ENCODE measurements at regions not wholly inside any gene's neighbourhood (a gene's known extent, or its start where the extent isn't known, plus 50 kb on each side); places are given as distances from the start of the nearest gene placed in this dataset.

DNA sequence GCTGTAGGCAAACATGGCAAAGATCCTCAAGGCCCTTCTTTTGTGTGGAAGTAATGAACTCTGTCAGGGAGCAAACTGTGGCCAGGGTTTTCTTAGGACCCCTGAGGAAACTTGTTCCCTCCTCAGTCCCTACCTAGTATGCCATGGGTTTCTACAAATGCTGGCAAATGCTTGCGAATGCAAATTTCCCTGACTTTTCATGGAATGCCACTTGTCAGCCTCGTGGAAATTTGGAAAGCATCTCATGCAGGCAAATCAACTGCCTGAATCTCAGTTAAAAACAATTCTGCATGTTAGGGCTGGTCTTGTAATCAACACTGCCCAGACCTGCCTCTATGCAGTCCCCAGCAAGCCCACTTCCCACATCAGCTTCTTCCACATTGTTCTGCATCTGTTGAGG, 334.9 kb upstream of the AJAP1 start:
- H3K4me3 ChIP-seq (ENCODE audit: low read length), result no peak overlapping the region
- Mint-ChIP-seq H3K4me1 (no peaks in the 10 kb centered on the region), H3K27me3 (peaks cover 5 to 11% of the 10 kb centered on the region in 2 donors), H3K27ac (no peak overlapping the region), H3K9me3 (peaks cover 3 to 9% (median 6%) of the 10 kb centered on the region in 5 donors), H3K4me3 (no peak overlapping the region), H3K36me3 (no peaks in the 10 kb centered on the region)
- CTCF ChIA-PET, result no interaction called here
- DNase-seq, result no peak
- no peaks in the 10 kb centered on the region for H3K36me3 ChIP-seq (ENCODE audit: insufficient read depth, low read length)
- POLR2A ChIA-PET, result no interaction called here
- H3K9me3 ChIP-seq (ENCODE audit: low read length), result no peaks in the 10 kb centered on the region
- H3K27ac ChIP-seq (ENCODE audit: low read depth, low read length), result no peak overlapping the region
- no peaks in the 10 kb centered on the region for H3K27me3 ChIP-seq (ENCODE audit: insufficient read depth, low read length, poor library complexity, severe bottlenecking)
- no peaks in the 10 kb centered on the region for H3K4me1 ChIP-seq (ENCODE audit: insufficient read depth, low read length)

DNA sequence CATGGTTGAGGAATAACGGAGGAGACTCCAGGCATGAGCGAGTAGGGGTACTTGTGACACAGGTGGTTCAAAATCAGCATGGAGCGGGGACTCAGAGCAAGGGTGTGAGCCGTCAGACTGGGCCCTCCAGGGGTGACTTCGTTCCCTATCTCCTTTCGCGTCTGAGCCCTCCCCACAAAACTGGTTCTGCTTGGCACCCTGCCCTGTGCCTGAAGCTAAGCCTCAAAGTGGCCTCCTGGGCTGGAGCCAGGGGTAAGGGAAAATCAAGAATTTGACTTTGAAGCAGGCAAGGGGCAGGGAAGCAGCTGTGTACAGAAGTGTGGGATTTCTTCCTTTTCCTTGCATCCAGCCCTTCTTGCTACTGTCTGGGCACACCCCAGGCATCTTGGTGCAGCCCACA, 331.5 kb upstream of the AJAP1 start:
- H3K27ac Mint-ChIP-seq, result no peak overlapping the region
- H3K27ac ChIP-seq (ENCODE audit: low read depth, low read length), result no peak overlapping the region
- H3K36me3 ChIP-seq (ENCODE audit: insufficient read depth, low read length), result no peaks in the 10 kb centered on the region
- no peaks in the 10 kb centered on the region for H3K9me3 ChIP-seq (ENCODE audit: low read length)
- H3K4me3 ChIP-seq (ENCODE audit: low read length), result no peak overlapping the region
- H3K4me1 Mint-ChIP-seq, result no peaks in the 10 kb centered on the region
- no peak for DNase-seq
- CTCF ChIA-PET, result no interaction called here
- H3K4me3 Mint-ChIP-seq, result no peak overlapping the region
- peaks cover 0 to 5% (median 1%) of the 10 kb centered on the region in 5 donors for H3K9me3 Mint-ChIP-seq
- no peaks in the 10 kb centered on the region for H3K4me1 ChIP-seq (ENCODE audit: insufficient read depth, low read length)
- no peaks in the 10 kb centered on the region for H3K27me3 ChIP-seq (ENCODE audit: insufficient read depth, low read length, poor library complexity, severe bottlenecking)
- peaks cover 3 to 14% of the 10 kb centered on the region in 2 donors for H3K27me3 Mint-ChIP-seq
- POLR2A ChIA-PET, result no interaction called here
- H3K36me3 Mint-ChIP-seq, result no peaks in the 10 kb centered on the region

DNA sequence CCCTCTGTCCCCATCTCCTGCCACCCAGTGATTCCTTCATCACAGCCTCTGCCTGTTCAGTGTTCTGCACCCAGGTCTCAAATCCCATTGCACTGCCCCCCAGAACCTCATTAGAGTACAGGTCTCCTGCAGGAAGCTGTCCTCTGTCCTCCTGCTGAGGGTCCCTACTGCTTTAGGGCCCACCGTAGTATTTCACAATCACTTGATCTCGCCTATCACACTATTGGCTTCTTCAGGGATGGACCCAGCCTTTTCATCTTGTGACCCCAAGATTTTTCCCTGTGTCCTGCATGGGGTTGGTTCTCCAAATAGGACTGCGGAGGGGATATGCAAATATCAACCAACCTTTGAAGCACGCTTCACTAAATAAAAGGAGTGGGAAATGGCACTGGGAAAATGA, 331.1 kb upstream of the AJAP1 start:
- Mint-ChIP-seq H3K27ac (no peak overlapping the region), H3K4me1 (no peaks in the 10 kb centered on the region), H3K27me3 (peaks cover 3 to 14% of the 10 kb centered on the region in 2 donors), H3K4me3 (no peak overlapping the region), H3K36me3 (no peaks in the 10 kb centered on the region), H3K9me3 (peaks cover 0 to 5% (median 1%) of the 10 kb centered on the region in 5 donors)
- H3K27me3 ChIP-seq (ENCODE audit: insufficient read depth, low read length, poor library complexity, severe bottlenecking), result no peaks in the 10 kb centered on the region
- no peak overlapping the region for H3K4me3 ChIP-seq (ENCODE audit: low read length)
- DNase-seq, result no peak
- POLR2A ChIA-PET, result no interaction called here
- CTCF ChIA-PET, result no interaction called here
- H3K36me3 ChIP-seq (ENCODE audit: insufficient read depth, low read length), result no peaks in the 10 kb centered on the region
- no peaks in the 10 kb centered on the region for H3K9me3 ChIP-seq (ENCODE audit: low read length)
- H3K4me1 ChIP-seq (ENCODE audit: insufficient read depth, low read length), result no peaks in the 10 kb centered on the region
- H3K27ac ChIP-seq (ENCODE audit: low read depth, low read length), result no peak overlapping the region

DNA sequence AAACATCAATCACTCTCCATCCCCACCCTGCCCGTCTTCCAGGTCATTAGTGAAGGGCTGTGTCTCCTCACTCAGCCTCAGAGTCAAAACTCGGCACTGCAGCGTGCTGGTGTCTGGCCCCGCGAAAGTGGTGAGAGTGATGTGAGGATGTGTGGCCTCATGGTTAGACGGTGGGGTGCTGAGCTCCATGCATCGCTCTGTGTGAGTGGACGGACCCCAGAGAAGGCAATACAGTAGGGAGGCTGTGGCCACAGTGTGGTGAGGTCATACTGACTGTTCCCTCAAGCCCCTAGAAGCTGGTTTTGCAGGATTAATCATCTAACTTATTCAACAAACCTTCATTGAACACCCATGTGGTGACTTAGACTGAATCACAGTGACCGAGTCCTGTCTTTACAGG, 329.9 kb upstream of the AJAP1 start:
- no peak overlapping the region for H3K4me3 ChIP-seq (ENCODE audit: low read length)
- no peaks in the 10 kb centered on the region for H3K36me3 Mint-ChIP-seq

DNA sequence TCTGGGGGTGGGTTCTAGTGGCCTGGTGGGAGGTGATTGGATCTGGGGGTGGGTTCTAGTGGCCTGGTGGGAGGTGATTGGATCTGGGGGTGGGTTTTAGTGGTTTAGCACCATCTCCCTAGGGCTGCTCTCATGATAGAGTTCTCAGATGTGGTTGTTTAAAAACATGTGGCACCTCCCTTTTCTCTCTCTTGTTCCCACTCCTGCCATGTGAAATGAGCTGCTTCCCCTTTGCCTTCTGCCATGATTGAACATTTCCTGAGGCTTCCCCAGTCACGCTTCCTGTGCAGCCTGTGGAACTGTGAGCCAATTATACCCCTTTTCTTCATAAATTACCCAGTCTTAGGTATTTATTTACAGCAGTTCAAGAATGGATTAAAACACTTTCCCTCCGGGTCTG, 327.3 kb upstream of the AJAP1 start:
- POLR2A ChIA-PET, result no interaction called here
- Histone ChIP-seq H3K9me3 (ENCODE audit: low read length) (no peaks in the 10 kb centered on the region), H3K36me3 (ENCODE audit: insufficient read depth, low read length) (no peaks in the 10 kb centered on the region), H3K27me3 (ENCODE audit: insufficient read depth, low read length, poor library complexity, severe bottlenecking) (no peaks in the 10 kb centered on the region), H3K4me3 (ENCODE audit: low read length) (no peak overlapping the region), H3K4me1 (ENCODE audit: insufficient read depth, low read length) (no peaks in the 10 kb centered on the region), H3K27ac (ENCODE audit: low read depth, low read length) (no peak overlapping the region)
- no peak overlapping the region for H3K4me3 Mint-ChIP-seq
- DNase-seq, result no peak
- no peak overlapping the region for H3K27ac Mint-ChIP-seq
- no peaks in the 10 kb centered on the region for H3K36me3 Mint-ChIP-seq
- no peaks in the 10 kb centered on the region for H3K4me1 Mint-ChIP-seq
- peaks cover 7 to 23% of the 10 kb centered on the region in 2 donors for H3K27me3 Mint-ChIP-seq
- CTCF ChIA-PET, result no interaction called here
- peaks cover 0 to 4% (median 0%) of the 10 kb centered on the region in 5 donors for H3K9me3 Mint-ChIP-seq

More for the DNA sequence above, 329.9 kb upstream of the AJAP1 start:
- H3K4me1 Mint-ChIP-seq, result no peaks in the 10 kb centered on the region
- peaks cover 0 to 5% (median 2%) of the 10 kb centered on the region in 5 donors for H3K9me3 Mint-ChIP-seq
- Histone ChIP-seq H3K36me3 (ENCODE audit: insufficient read depth, low read length) (no peaks in the 10 kb centered on the region), H3K9me3 (ENCODE audit: low read length) (no peaks in the 10 kb centered on the region), H3K4me1 (ENCODE audit: insufficient read depth, low read length) (no peaks in the 10 kb centered on the region), H3K27ac (ENCODE audit: low read depth, low read length) (no peak overlapping the region), H3K27me3 (ENCODE audit: insufficient read depth, low read length, poor library complexity, severe bottlenecking) (no peaks in the 10 kb centered on the region)
- H3K27ac Mint-ChIP-seq, result no peak overlapping the region
- DNase-seq, result no peak
- peaks cover 2 to 17% of the 10 kb centered on the region in 2 donors for H3K27me3 Mint-ChIP-seq
- H3K4me3 Mint-ChIP-seq, result no peak overlapping the region
- CTCF ChIA-PET, result no interaction called here
- POLR2A ChIA-PET, result no interaction called here

DNA sequence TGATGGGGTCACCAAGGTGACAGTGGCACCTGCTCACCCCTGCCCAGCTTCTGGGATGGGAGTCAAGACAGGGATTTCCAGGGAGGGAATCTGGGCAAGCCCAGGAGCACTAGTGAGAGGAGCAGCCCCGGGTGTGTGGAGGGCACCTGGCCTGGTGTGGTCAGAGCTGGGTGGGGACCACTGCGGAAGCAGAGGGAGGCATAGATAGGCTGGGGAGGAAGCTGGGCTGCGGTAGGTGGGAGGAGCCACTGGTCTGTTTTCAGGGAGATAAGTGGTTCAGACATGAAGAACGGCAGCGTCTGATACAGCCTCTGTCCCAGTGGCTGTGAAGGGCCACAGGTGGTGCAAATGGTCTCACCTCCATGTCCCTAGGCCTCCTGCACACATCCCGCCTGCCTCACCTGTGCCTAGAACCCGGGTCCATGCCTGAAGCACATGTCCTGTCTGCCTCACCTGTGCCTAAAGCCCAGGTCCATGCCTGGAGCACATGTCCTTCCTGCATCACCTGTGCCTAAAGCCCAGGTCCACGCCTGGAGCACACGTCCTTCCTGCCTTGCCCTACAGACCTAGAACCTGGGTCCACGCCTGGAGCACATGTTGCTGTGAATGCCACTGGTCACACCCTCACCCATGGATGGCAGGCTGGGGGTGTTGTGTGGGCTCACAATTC, 325.9 kb upstream of the AJAP1 start:
- Mint-ChIP-seq H3K4me3 (no peak overlapping the region), H3K36me3 (no peaks in the 10 kb centered on the region), H3K27ac (no peak overlapping the region), H3K9me3 (peaks cover under 1 to 4% (median 2%) of the 10 kb centered on the region in 5 donors), H3K4me1 (no peaks in the 10 kb centered on the region), H3K27me3 (peaks cover 7 to 20% of the 10 kb centered on the region in 2 donors)
- Histone ChIP-seq H3K27ac (ENCODE audit: low read depth, low read length) (no peak overlapping the region), H3K4me1 (ENCODE audit: insufficient read depth, low read length) (no peaks in the 10 kb centered on the region), H3K27me3 (ENCODE audit: insufficient read depth, low read length, poor library complexity, severe bottlenecking) (no peaks in the 10 kb centered on the region), H3K9me3 (ENCODE audit: low read length) (no peaks in the 10 kb centered on the region), H3K4me3 (ENCODE audit: low read length) (no peak overlapping the region), H3K36me3 (ENCODE audit: insufficient read depth, low read length) (no peaks in the 10 kb centered on the region)
- CTCF ChIA-PET, result no interaction called here
- POLR2A ChIA-PET, result no interaction called here
- DNase-seq, result no peak

DNA sequence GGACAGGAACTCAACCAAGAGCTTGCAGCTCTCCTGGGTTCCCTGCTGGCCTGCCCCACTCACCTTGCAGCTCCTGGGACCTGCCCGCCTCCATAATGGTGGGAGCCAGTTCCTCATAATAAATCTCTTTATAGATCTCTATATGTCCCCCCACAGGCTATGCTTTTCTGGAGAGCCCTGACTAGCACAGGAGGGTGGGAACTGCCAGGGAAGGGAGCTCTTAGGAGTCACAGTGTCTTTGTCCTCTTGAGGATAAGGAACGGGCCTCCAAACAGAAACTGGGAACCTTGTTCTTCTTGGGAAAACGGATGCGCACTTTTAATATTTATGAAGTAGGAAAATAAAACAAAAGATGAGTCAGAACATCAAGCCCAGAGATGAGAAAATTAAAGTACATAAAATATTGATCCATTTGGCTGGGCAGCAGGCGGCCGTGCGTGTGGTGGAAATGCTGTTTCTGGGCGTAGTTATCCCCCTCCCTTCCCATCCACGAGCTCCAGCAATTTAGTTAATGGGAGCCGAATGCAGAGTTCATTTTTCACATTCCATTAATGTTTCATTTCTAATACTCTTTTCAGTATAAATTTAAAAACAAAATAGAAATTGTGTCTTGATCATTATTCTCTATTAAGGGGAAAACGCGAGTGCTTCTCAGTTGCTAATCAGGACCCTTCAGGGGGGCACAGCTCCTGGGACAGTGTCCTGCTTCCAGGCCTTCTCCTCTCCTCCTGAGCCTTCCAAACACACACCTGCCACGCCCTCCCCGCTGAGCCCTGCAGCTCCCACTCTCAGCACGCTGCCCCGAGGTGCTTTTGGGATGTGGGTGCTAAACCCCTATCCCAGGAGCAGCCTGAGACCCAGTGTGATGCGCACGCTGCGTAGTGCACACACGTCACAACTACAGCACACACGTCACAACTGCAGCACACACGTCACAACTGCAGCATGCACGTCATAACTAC, 323.3 kb upstream of the AJAP1 start:
- Mint-ChIP-seq H3K36me3 (no peaks in the 10 kb centered on the region), H3K27ac (peak overlapping the region in 1 of 8 donors; percentile 88), H3K4me3 (no peak overlapping the region), H3K9me3 (peaks cover 2 to 6% (median 3%) of the 10 kb centered on the region in 5 donors), H3K4me1 (no peaks in the 10 kb centered on the region), H3K27me3 (peaks cover 7 to 16% of the 10 kb centered on the region in 2 donors)
- Histone ChIP-seq H3K4me1 (ENCODE audit: insufficient read depth, low read length) (no peaks in the 10 kb centered on the region), H3K9me3 (ENCODE audit: low read length) (no peaks in the 10 kb centered on the region), H3K27me3 (ENCODE audit: insufficient read depth, low read length, poor library complexity, severe bottlenecking) (no peaks in the 10 kb centered on the region), H3K27ac (ENCODE audit: low read depth, low read length) (no peak overlapping the region), H3K36me3 (ENCODE audit: insufficient read depth, low read length) (no peaks in the 10 kb centered on the region), H3K4me3 (ENCODE audit: low read length) (no peak overlapping the region)
- ChIA-PET POLR2A (no interaction called here), CTCF (no interaction called here)
- DNase-seq, result no peak

DNA sequence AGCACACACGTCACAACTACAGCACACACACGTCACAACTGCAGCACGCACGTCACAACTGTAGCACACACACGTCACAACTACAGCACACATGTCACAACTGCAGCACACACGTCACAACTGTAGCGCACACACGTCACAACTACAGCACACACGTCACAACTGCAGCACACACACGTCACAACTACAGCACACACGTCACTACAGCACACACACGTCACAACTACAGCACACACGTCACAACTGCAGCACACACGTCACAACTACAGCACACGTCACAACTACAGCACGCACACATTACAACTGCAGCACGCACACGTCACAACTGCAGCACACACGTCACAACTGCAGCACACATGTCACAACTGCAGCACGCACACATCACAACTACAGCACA, 322.6 kb upstream of the AJAP1 start:
- POLR2A ChIA-PET, result no interaction called here
- Mint-ChIP-seq H3K9me3 (peaks cover 2 to 8% (median 6%) of the 10 kb centered on the region in 5 donors), H3K36me3 (no peaks in the 10 kb centered on the region)

More for the DNA sequence above, 322.6 kb upstream of the AJAP1 start:
- no peaks in the 10 kb centered on the region for H3K4me1 Mint-ChIP-seq
- H3K27ac Mint-ChIP-seq, result peak overlapping the region in 1 of 8 donors; percentile 56
- CTCF ChIA-PET, result no interaction called here
- H3K4me3 Mint-ChIP-seq, result no peak overlapping the region
- no peaks in the 10 kb centered on the region for H3K4me1 ChIP-seq (ENCODE audit: insufficient read depth, low read length)
- no peaks in the 10 kb centered on the region for H3K9me3 ChIP-seq (ENCODE audit: low read length)
- H3K27ac ChIP-seq (ENCODE audit: low read depth, low read length), result no peak overlapping the region
- H3K27me3 Mint-ChIP-seq, result peaks cover 7 to 16% of the 10 kb centered on the region in 2 donors
- no peak for DNase-seq
- H3K36me3 ChIP-seq (ENCODE audit: insufficient read depth, low read length), result no peaks in the 10 kb centered on the region
- no peaks in the 10 kb centered on the region for H3K27me3 ChIP-seq (ENCODE audit: insufficient read depth, low read length, poor library complexity, severe bottlenecking)
- no peak overlapping the region for H3K4me3 ChIP-seq (ENCODE audit: low read length)

All from CD8-positive, alpha-beta memory T cell (primary cell).